Left ventricle myocardium superior (tissue), 1 donor: ENCODE measurements at regions not wholly inside any gene's neighbourhood (a gene's known extent, or its start where the extent isn't known, plus 50 kb on each side); places are given as distances from the start of the nearest gene placed in this dataset.

Source experiments
- ATAC-seq: fragments of 200-7000 bp; cut with Tn5 transposase; one replicate; pipeline ENCODE4 v1.9.1; 2020; ENCODE audit warnings: mild to moderate bottlenecking, moderate library complexity
- DNase-seq: peaks from one replicate; pipeline ENCODE4 v3.0.0-alpha.2; 2020
- intact Hi-C: fragments of 100-400 bp; cut with micrococcal nuclease; formaldehyde crosslinking; loops from one replicate; pipeline ENCODE4 v1.11.0; 2022
- donor health status: DM: no; HTN: yes; CAD: no; lungs with severe emphysema.

DNA sequence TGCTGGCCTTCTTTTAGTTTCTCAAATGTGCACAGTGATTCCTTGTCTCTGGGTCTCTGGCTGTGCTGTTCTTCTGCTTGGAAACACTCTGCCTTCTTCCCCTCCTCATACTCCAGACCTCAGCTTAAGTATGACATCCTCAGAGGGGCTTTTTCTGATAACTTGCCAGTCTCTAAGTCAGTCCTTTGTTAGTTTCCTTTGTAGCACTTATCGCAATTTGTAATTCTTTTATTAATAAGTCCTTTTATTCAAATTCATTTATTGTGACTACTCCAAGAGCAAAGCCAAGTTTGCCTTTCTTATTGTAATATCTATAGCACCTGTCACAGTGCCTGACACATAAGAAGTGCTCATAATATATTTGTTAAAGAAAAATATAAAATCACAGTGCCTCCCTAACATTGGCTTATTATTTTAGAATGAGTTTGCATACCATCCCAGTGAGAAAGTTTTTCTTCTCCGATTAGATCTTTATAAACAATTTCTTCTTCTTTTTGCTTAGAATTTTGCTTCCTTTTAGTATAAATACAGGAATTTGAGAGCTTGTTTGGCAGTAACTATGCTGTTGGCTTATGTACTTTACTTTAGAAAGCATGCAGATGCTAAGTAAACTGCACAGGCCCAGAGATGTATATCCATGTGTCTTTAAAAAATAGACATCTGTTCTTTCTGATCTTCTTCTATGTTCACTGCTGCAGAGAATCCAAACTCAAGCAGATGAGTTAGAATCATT, 198.0 kb downstream of the GAS1 start:
- intact Hi-C loops = no loop called here
- ATAC-seq = no peak
- no peak for DNase-seq

GRCh38 chr9:86747711-86748110, 199.6 kb downstream of the GAS1 start:
- intact Hi-C loops = no loop called here
- no peak for DNase-seq
- ATAC-seq = no peak

DNA sequence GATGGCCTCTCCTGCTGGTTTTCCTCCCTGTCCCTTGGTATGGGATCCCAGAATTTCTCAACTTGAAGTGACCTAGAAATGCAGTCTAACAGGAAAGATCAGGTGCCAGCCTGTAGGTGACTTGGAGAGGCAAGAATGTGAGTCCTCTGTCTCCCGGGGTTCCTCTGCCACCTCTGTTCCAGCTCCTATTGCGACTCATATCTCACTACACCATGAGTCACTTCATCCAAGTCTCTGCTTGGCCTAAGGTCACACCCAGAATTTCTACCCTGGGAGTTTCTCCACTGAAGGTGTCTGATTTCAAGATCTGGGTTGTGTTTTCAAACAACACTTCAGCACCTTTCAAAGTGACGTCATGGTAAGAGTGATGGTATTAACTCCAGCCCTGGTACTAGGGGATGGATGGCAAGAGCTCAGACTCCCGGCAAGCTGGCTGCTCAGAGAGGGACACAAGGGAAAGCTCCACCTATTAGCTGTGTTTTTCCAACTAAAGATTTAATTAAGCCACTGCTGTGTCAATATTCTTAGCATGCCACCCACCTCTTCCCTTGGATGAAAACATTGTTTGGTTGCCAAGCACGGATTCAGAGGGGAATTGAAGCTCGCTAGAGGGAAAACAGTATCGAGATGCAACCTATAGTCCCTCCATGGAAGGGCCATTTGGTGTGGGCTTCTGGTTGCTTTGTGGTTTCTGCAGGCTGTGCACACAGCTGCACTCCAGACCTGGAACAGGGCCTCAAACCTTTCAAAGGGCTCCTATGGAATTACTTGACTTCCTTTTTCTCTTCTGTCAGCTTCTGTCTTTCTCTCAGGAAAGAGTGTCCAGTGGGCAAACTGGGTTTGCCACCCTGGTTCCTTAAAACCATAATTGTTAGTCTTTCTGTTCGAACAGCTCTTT, 205.7 kb downstream of the GAS1 start:
- ATAC-seq (peak; percentile 95), DNase-seq (peak; percentile 43)
- intact Hi-C loops = no loop called here

GRCh38 chr9:86735772-86736458, 211.4 kb downstream of the GAS1 start:
- intact Hi-C loops = no loop called here
- ATAC-seq = no peak
- no peak for DNase-seq

DNA sequence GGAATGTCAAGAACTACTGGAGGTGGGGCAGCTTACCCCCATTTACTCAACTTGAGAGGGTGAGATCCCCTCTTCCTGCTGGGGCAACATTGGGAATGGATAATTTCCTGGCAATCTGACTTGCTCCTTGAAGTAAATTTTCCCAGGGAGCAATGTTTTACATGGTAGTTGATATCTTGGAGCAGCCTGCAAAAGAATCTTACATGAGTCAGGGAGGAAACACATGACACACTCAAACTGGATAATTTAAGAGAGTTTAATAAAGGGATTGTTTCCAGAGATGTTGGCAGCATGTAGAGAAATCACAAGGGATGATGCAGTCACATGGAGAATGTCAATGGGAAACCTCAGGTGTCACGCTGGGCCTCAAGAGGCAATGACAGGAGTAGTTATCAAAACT, 212.5 kb downstream of the GAS1 start:
- intact Hi-C loops = no loop called here
- DNase-seq = no peak
- ATAC-seq = no peak

DNA sequence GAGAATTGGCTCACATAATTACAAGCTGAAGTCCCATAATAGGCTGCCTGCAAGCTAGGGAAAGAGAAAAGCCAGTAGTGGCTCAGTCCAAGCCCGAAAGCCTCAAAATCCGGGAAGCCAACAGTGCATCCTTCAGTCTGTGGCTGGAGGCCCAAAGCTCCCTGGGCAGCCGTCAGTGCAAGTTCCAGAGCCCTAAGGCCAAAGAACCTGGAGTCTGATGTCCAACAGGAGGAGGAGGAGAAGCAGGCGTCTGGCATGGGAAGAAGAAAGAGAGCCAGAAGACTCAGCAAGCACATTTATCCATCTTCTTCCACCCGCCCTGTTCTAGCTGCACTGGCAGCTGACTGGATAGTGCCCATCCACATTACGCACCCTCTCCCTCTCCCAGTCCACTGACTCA, 213.4 kb downstream of the GAS1 start:
- intact Hi-C loops = no loop called here
- peak; percentile 49 for DNase-seq
- peak; percentile 46 for ATAC-seq

DNA sequence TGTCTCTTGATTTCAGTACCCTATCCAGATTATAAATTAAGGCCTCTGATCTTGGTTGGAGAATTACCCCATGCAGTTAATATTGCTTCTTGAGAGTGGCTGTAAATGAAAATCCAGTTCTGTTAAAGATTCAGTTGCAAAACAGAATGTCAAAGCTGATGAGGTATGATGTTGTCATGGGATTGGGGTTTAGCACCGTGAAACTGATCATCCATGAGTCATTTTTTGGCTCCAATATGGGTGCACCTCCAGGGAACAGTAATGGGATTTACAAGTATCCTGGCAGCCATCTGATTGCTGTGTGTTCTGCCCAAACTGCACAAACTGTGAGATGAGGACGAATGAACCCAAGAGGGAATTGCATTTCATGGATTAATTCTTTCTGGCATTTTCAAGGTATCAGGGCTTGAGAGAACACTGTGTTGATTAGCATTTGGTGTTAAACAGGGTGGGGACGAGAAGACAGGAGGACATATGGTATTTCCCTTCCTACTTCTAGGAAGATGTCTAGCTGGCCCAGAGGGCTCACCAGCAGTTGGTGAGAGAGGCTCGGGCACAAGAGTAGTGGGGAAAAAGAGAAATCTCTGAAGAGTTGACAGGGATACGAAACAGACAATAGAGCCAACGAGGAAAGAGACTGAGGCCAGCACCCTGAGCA, 214.7 kb downstream of the GAS1 start:
- ATAC-seq (peak; percentile 88), DNase-seq (no peak)
- intact Hi-C loops = no loop called here

GRCh38 chr9:86731511-86732063, 215.7 kb downstream of the GAS1 start:
- intact Hi-C loops = no loop called here
- DNase-seq = no peak
- peak; percentile 74 for ATAC-seq

GRCh38 chr9:86730163-86730928, 217.0 kb downstream of the GAS1 start:
- ATAC-seq (no peak), DNase-seq (no peak)
- intact Hi-C loops = no loop called here

GRCh38 chr9:86724529-86724928, 222.8 kb downstream of the GAS1 start:
- intact Hi-C loops = no loop called here
- no peak for DNase-seq
- no peak for ATAC-seq

GRCh38 chr9:86723346-86723745, 224.0 kb downstream of the GAS1 start:
- intact Hi-C loops = no loop called here
- no peak for DNase-seq
- no peak for ATAC-seq

DNA sequence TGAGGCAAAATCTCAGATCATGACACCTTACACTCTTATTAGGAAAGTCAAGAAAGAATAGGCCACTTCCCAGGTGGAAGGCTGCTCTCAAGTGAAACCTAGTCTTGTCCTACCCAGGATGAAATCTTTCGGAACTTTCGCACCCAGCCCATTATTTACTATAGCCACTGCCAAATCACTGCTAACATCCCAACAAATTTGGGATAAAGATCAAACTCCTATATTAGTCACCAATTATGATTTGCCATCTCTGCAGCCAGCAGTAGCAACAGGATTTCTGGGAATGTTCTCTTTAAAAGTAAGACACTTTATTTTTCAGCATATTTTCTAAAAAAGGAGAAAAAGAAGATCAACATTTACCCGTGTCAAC, 224.6 kb downstream of the GAS1 start:
- no peak for ATAC-seq
- DNase-seq = no peak
- intact Hi-C loops = no loop called here

- DNase-seq (no peak), ATAC-seq (peak; percentile 85)
- intact Hi-C loops = no loop called here
Observed at GRCh38 chr9:86721843-86722705, 225.2 kb downstream of the GAS1 start.

DNA sequence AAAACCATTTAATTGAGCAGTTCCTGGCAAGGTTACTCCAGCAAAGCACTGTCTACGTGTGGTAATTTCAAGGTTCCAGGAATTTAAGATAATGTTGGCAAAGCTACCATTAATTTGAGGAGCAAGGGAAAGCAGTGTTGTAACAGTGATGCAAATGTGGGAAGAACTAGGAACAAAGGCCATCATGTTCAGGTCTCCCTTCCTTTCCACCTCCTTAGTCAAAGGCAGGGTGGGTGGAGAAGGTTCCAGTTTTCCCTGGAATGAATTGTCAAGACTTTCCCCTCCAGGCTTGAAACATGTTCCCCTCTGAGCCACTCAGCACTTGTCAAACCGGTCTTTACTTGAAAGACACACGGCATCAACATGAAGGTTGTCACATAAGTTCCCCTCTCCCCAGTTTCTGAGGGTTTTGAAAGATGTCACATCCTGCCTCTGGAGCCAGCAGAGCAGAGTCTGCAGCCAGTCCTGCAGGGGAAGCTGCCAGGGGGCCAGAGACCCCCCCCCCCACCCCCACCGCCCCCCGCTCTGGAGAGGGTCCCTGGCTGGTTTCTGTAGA, 226.0 kb downstream of the GAS1 start:
- ATAC-seq = peak; percentile 68
- intact Hi-C loops = no loop called here

DNA sequence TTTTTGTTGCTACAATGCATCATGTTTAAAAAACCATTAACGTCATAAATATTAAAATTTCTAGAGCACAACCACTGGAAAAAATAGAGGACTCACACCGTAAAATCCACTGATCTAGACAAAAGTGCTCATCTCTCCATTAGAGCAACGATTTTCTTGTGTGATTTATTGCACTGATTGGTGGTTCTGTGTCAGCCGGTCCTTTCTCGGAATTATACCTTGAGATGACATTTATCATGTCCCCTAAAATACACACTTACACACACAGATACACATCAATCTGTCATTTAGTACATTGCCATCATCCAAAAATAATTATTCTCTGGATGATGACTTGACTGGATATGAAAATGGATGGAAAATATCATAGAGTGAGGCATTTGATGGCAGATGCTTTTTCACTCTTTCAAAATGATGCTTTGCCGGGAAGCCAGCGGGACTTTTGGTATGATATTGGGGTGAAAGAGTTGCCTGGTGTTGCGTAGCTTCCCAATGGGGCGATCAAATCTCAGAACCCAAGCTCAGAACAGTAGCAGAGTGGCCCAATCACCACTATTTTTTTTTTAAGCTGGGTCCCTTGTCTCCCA, 226.6 kb downstream of the GAS1 start:
- DNase-seq (no peak), ATAC-seq (no peak)
- intact Hi-C loops = no loop called here

More for the DNA sequence above, 226.0 kb downstream of the GAS1 start:
- no peak for DNase-seq

DNA sequence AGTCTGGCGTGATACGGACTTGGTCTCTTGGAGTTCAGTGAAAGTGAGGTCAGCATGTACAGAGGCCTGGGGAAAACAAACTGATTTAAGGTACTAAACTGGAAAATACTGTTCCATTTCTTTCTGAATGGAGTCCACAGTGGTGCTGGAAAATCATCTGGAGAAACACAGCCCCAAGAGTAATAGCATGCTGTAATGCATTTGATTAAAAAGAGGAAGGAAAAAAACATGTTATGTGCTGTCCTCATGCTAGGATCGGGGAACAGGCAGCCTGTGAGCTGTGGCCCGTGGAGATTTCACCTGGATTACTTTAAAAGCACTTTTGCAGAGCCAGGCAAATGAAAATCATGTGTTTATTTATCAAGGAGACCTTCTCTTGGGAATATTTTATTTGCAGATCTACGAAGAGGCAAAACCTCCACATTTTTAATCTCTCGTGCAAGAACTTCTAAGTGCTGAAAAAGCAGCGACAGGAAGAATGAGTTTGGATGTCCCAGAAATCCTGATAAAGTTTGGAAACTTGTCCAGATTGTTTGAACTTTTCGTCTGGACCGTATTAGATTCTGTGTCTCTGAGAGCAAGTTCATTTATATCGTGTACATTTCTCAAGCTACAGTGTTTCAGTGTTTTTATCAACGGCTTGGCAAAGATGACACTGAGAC, 228.8 kb downstream of the GAS1 start:
- intact Hi-C loops = no loop called here
- no peak for DNase-seq
- peak; percentile 68 for ATAC-seq
